Gastroesophageal sphincter (tissue), 3 donors: ENCODE measurements at regions not wholly inside any gene's neighbourhood (a gene's known extent, or its start where the extent isn't known, plus 50 kb on each side); places are given as distances from the start of the nearest gene placed in this dataset.

ENCODE experiments used
- CTCF ChIP-seq, 4 experiments: fragments of 200-600 bp in 2 of 4; fragments of 450-650 bp in 2 of 4; sonication (generic) in 1 of 4; IDR thresholded peaks; one replicate each; pipeline ENCODE4 v1.5.1; 2017 to 2019; ENCODE audit warnings: antibody characterized with exemption in 4 of 4, mild to moderate bottlenecking in 2 of 4, moderate library complexity in 2 of 4
- EP300 ChIP-seq: sonication (generic); formaldehyde crosslinking; IDR thresholded peaks from one replicate; pipeline ENCODE4 v1.6.1; 2017; ENCODE audit warnings: antibody characterized with exemption, mild to moderate bottlenecking
- POLR2A ChIP-seq, 2 donors: fragments of 450-650 bp; IDR thresholded peaks; one replicate each; pipeline ENCODE4 v1.6.1; 2017; ENCODE audit warnings: antibody characterized with exemption in 2 of 2, mild to moderate bottlenecking in 2 of 2, moderate library complexity in 1 of 2

DNA sequence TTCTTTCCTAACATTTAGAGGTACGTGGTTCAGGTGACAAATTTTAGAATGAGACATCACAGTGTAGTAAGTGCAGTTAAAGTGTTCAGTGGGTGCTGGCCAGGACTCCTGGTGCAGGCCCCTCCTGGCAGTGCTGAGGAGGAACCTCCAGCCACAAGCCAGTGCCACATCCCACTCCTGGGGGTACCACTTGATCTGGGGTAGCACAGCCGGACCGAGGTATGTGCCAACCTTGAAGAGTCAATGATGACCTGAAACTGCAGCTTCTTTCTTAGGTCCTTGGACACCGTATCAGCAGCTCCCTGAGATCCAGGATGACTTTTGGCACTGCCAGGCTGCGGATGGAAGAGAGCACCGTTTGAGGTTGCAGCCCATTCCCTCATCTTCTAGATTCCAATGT, 310.4 kb upstream of the IRX4 start:
- TF ChIP-seq CTCF (IDR thresholded peaks at IDR 0.05) = no peak
- no peak for TF ChIP-seq EP300
- no peak for TF ChIP-seq POLR2A (IDR thresholded peaks at IDR 0.05)
